SK-N-SH treated with all-trans-retinoic acid at 6 μM for 48 hours (cell line): ENCODE measurements at regions not wholly inside any gene's neighbourhood (a gene's known extent, or its start where the extent isn't known, plus 50 kb on each side); places are given as distances from the start of the nearest gene placed in this dataset.
A peak's percentile ranks its signal among the peaks of the same experiment; 100 is the strongest.
"Not testable (repeated sequence)": the region's sequence is repeated elsewhere in the genome, so short reads cannot be mapped to it uniquely, and the experiment has no call there.

Experiments
- ATAC-seq: fragments of 200-7000 bp; cut with Tn5 transposase; 3 replicates; pipeline ENCODE4 v1.9.1; 2020; ENCODE audit warnings: mild to moderate bottlenecking, moderate library complexity
- BACH2 ChIP-seq: fragments of 250-450 bp; sonication (Bioruptor Pico); IDR thresholded peaks from 2 replicates; pipeline ENCODE4 v1.9.0; 2021; ENCODE audit warnings: mild to moderate bottlenecking, borderline replicate concordance
- ESRRG ChIP-seq: fragments of 250-450 bp; sonication (Bioruptor Pico); IDR thresholded peaks from 2 replicates; pipeline ENCODE4 v1.6.1; 2021; ENCODE audit warnings: mild to moderate bottlenecking
- ISL1 ChIP-seq: fragments of 250-450 bp; sonication (Bioruptor Pico); IDR thresholded peaks from 2 replicates; pipeline ENCODE4 v2.1.2; 2022; ENCODE audit warnings: mild to moderate bottlenecking, moderate library complexity
- POU6F1 ChIP-seq: fragments of 250-450 bp; sonication (Bioruptor Pico); IDR thresholded peaks from 2 replicates; pipeline ENCODE4 v1.8.0; 2021; ENCODE audit warnings: low read depth, mild to moderate bottlenecking, moderate library complexity, borderline replicate concordance
- RARB ChIP-seq: fragments of 250-450 bp; sonication (Bioruptor Pico); IDR thresholded peaks from 2 replicates; pipeline ENCODE4 v1.8.0; 2021; ENCODE audit warnings: mild to moderate bottlenecking, moderate library complexity
- TCF4 ChIP-seq: fragments of 250-450 bp; sonication (Bioruptor Pico); IDR thresholded peaks from 2 replicates; pipeline ENCODE4 v1.8.0; 2021; ENCODE audit warnings: mild to moderate bottlenecking, moderate library complexity, borderline replicate concordance
- TOX ChIP-seq: fragments of 250-450 bp; sonication (Bioruptor Pico); IDR thresholded peaks from 2 replicates; pipeline ENCODE4 v1.8.0; 2021; ENCODE audit warnings: mild to moderate bottlenecking, moderate library complexity, borderline replicate concordance
- TSHZ2 ChIP-seq: fragments of 250-450 bp; sonication (Bioruptor Pico); IDR thresholded peaks from 2 replicates; pipeline ENCODE4 v1.5.0; 2020; ENCODE audit warnings: mild to moderate bottlenecking, moderate library complexity
- ZC3H10 ChIP-seq: fragments of 250-450 bp; sonication (Bioruptor Pico); IDR thresholded peaks from 2 replicates; pipeline ENCODE4 v1.5.1; 2021; ENCODE audit warnings: mild to moderate bottlenecking, moderate library complexity
- ZFP30 ChIP-seq: fragments of 450-650 bp; formaldehyde crosslinking; IDR thresholded peaks from 2 replicates; pipeline ENCODE4 v1.5.0; 2022; ENCODE audit warnings: mild to moderate bottlenecking, moderate library complexity
- ZNF565 ChIP-seq: fragments of 450-650 bp; formaldehyde crosslinking; conservative IDR thresholded peaks from 2 replicates; pipeline ENCODE4 v1.5.0; 2020; ENCODE audit warnings: low read depth, mild to moderate bottlenecking, moderate library complexity
- ZNF70 ChIP-seq: fragments of 450-650 bp; formaldehyde crosslinking; IDR thresholded peaks from 2 replicates; pipeline ENCODE4 v1.5.0; 2020; ENCODE audit warnings: mild to moderate bottlenecking, moderate library complexity

- TF ChIP-seq RARB (CRISPR knock-in tag) = no peak
- no peak for TF ChIP-seq BACH2
- no peak for TF ChIP-seq ISL1
- no peak for TF ChIP-seq TSHZ2 (CRISPR knock-in tag)
- TF ChIP-seq ZNF565 = no peak
- TF ChIP-seq ZNF70 (CRISPR knock-in tag) = no peak
- no peak for TF ChIP-seq ZFP30 (CRISPR knock-in tag)
- no peak for TF ChIP-seq ZC3H10
- TF ChIP-seq POU6F1 = no peak
- no peak for TF ChIP-seq ESRRG (CRISPR knock-in tag)
- no peak for TF ChIP-seq TOX (CRISPR knock-in tag)
- no peak for ATAC-seq
Observed at GRCh38 chr16:29226782-29227181, 179.7 kb downstream of the NPIPB11 start.

- ATAC-seq = not testable (repeated sequence)
Observed at GRCh38 chr16:29224675-29225074, 181.8 kb downstream of the NPIPB11 start.

- not testable (repeated sequence) for ATAC-seq
Observed at GRCh38 chr16:29222615-29223014, 183.9 kb downstream of the NPIPB11 start.

- peak; percentile 52 for ATAC-seq
Observed at GRCh38 chr16:29222008-29222407, 184.5 kb downstream of the NPIPB11 start.

GRCh38 chr16:29221281-29221955 lies 185.1 kb downstream of the NPIPB11 start:
- peak; percentile 17; the same call in 1 of the 2 replicates for TF ChIP-seq TCF4 (CRISPR knock-in tag)
- peak; percentile 76 for ATAC-seq

GRCh38 chr16:29220647-29221191 lies 185.8 kb downstream of the NPIPB11 start:
- peak; percentile 83 for ATAC-seq

GRCh38 chr16:29219966-29220646 lies 186.4 kb downstream of the NPIPB11 start:
- ATAC-seq = peak; percentile 6; the same call in 1 of the 3 replicates

- not testable (repeated sequence) for ATAC-seq
Observed at GRCh38 chr16:29219562-29219961, 186.9 kb downstream of the NPIPB11 start.

GRCh38 chr16:29218649-29219048 lies 187.9 kb downstream of the NPIPB11 start:
- not testable (repeated sequence) for ATAC-seq

- ATAC-seq = not testable (repeated sequence)
Observed at GRCh38 chr16:29218171-29218570, 188.3 kb downstream of the NPIPB11 start.

- ATAC-seq = not testable (repeated sequence)
Observed at GRCh38 chr16:29217752-29218126, 188.8 kb downstream of the NPIPB11 start.

- not testable (repeated sequence) for ATAC-seq
Observed at GRCh38 chr16:29217104-29217751, 189.3 kb downstream of the NPIPB11 start.

GRCh38 chr16:29213770-29214169 lies 192.7 kb downstream of the NPIPB11 start:
- ATAC-seq = not testable (repeated sequence)

- not testable (repeated sequence) for ATAC-seq
Observed at GRCh38 chr16:29213251-29213650, 193.3 kb downstream of the NPIPB11 start.
